ENCODE measurements at regions not wholly inside any gene's neighbourhood (a gene's known extent, or its start where the extent isn't known, plus 50 kb on each side); places are given as distances from the start of the nearest gene placed in this dataset.

GRCh38 chr16:79537584-79537983 is 63.0 kb downstream of the MAF start:
- no peak overlapping the region for H3K27ac ChIP-seq (ENCODE audit: extremely low read depth, low read depth, low read length)
- no peak overlapping the region for H3K4me3 ChIP-seq (ENCODE audit: low read depth, low read length)
- TF ChIP-seq OVOL3 (tag by site-specific recombination; IDR thresholded peaks at IDR 0.05) = no peak
- TF ChIP-seq KLF1 (tag by site-specific recombination; IDR thresholded peaks at IDR 0.05) = no peak
- TF ChIP-seq ZNF292 (tag by site-specific recombination; IDR thresholded peaks at IDR 0.05; ENCODE audit: borderline replicate concordance, low read depth) = no peak
- no peak for TF ChIP-seq FEZF1 (tag by site-specific recombination; IDR thresholded peaks at IDR 0.05)
- TF ChIP-seq ZNF704 (tag by site-specific recombination; IDR thresholded peaks at IDR 0.05) = no peak
- no peak for TF ChIP-seq ZSCAN4 (tag by site-specific recombination; IDR thresholded peaks at IDR 0.05)
- no peak for TF ChIP-seq ZNF558 (tag by site-specific recombination; IDR thresholded peaks at IDR 0.05)
- TF ChIP-seq ZNF16 (tag by site-specific recombination; IDR thresholded peaks at IDR 0.05; ENCODE audit: low read depth) = no peak
- no peak for TF ChIP-seq REST (tag by site-specific recombination; IDR thresholded peaks at IDR 0.05)
- no peak for TF ChIP-seq ZNF777 (tag by site-specific recombination; IDR thresholded peaks at IDR 0.05; ENCODE audit: borderline replicate concordance)
- no peak for TF ChIP-seq ZNF629 (tag by site-specific recombination; IDR thresholded peaks at IDR 0.05)
- no peak for TF ChIP-seq ZNF324 (tag by site-specific recombination; IDR thresholded peaks at IDR 0.05)
- TF ChIP-seq ZNF830 (tag by site-specific recombination; IDR thresholded peaks at IDR 0.05; ENCODE audit: low read depth) = no peak
- TF ChIP-seq MZF1 (tag by site-specific recombination; IDR thresholded peaks at IDR 0.05; ENCODE audit: borderline replicate concordance) = no peak
- TF ChIP-seq ZNF596 (tag by site-specific recombination; IDR thresholded peaks at IDR 0.05) = no peak
- no peak for TF ChIP-seq ZNF707 (tag by site-specific recombination; IDR thresholded peaks at IDR 0.05)
- no peak for TF ChIP-seq ZNF623 (tag by site-specific recombination; IDR thresholded peaks at IDR 0.05)
- H3K36me3 ChIP-seq (ENCODE audit: control insufficient read depth in 2 of 2, insufficient read depth in 1 of 2, low read length in 2 of 2) = no peaks in the 10 kb centered on the region
- ChIA-PET POLR2A (no interaction called here), CTCF (no interaction called here)
- H3K9me3 ChIP-seq (ENCODE audit: control insufficient read depth, insufficient read depth, low read depth, low read length) = no peaks in the 10 kb centered on the region
- no peaks in the 10 kb centered on the region for H3K4me1 ChIP-seq (ENCODE audit: control insufficient read depth, insufficient read depth, low read length)

- TF ChIP-seq ZNF266 (tag by site-specific recombination; IDR thresholded peaks at IDR 0.05; ENCODE audit: low read depth) (no peak), ZNF585B (tag by site-specific recombination; IDR thresholded peaks at IDR 0.05) (no peak), ZNF521 (tag by site-specific recombination; IDR thresholded peaks at IDR 0.05) (no peak), ZNF157 (tag by site-specific recombination; IDR thresholded peaks at IDR 0.05) (no peak), ATF2 (tag by site-specific recombination; IDR thresholded peaks at IDR 0.05; ENCODE audit: low read depth) (no peak), ZNF549 (tag by site-specific recombination; IDR thresholded peaks at IDR 0.05) (no peak), REPIN1 (tag by site-specific recombination; IDR thresholded peaks at IDR 0.05; ENCODE audit: low read depth) (no peak), BCL11B (tag by site-specific recombination; IDR thresholded peaks at IDR 0.05; ENCODE audit: low read depth) (no peak), ZNF18 (tag by site-specific recombination; IDR thresholded peaks at IDR 0.05) (no peak), HOXC10 (CRISPR knock-in tag; IDR thresholded peaks at IDR 0.05) (no peak)
- Histone ChIP-seq H3K4me3 (ENCODE audit: low read depth, low read length) (no peak overlapping the region), H3K4me1 (ENCODE audit: control insufficient read depth, insufficient read depth, low read length) (no peaks in the 10 kb centered on the region), H3K27ac (ENCODE audit: extremely low read depth, low read depth, low read length) (no peak overlapping the region), H3K9me3 (ENCODE audit: control insufficient read depth, insufficient read depth, low read depth, low read length) (no peaks in the 10 kb centered on the region), H3K36me3 (ENCODE audit: control insufficient read depth in 2 of 2, insufficient read depth in 1 of 2, low read length in 2 of 2) (no peaks in the 10 kb centered on the region)
- ChIA-PET CTCF (no interaction called here), POLR2A (no interaction called here)
These were observed 63.6 kb downstream of the MAF start for GRCh38 chr16:79536958-79537357.

Measured in HEK293 (cell line).